ENCODE measurements at regions not wholly inside any gene's neighbourhood (a gene's known extent, or its start where the extent isn't known, plus 50 kb on each side); places are given as distances from the start of the nearest gene placed in this dataset.

DNA sequence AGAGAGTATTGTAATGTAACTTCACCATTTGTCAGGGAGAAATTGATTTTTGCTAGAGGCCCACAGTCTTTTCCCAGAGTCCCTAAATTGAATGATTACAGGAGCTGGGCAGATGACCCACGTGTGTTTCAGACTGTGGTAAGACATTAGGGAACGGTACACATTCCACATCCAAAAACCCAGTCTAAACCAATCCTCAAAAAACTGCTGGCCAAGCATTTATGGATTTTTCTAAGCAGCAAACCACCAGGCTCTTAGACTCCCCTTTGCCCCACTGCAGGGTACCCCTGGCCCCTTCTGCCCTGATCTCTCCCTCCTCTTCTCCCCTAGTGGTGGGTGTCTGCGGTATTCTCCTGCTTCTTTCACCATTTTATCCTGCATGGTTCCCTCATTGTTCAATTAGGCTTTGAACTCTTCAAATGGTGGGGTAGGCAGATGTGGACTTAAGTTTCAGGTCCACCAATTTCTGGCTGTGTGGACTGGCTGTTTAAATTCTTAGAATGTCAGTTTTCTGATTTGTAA lies 135.5 kb upstream of the SORCS3 start:
- DNase-seq (ENCODE audit: low spot score), result no peak

DNA sequence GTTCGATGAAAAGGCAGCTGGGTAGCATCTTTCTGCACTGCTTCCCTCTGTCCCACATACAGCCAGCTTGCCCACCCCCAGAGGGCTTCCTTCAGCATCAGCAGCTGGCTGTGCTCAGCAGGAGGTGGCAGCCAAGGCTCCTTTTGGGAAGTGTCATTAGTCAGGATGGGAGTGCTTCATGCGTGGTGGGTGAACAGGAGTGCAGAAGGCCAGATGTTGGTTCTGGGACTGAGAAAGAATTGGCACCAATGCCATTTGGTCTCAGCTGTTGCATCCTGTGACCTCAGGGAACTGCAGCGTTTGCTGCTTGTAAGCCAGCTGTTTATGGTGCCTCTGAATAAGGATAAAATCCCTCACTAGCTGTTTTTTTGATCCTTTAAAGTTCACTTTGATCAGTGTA lies 131.1 kb upstream of the SORCS3 start:
- DNase-seq (ENCODE audit: low spot score), result no peak

DNA sequence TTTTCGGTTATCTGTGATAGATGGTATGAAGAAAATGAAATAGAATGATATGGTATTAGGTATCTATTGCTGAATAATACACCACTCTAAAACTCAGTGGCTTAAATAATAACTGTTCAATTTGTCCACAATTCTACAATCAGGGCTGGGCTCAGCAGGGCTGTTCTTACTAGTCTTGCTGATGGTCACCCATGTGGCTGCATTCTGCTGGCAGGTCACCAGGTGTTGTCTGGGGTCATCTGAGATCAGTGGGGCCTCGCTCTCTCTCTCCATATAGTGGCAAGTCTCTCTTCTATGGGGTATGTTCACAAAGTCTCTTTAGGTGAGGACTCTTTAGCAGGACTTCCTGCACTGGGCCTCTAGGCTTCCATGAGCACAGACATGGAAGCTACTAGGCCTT lies 130.4 kb upstream of the SORCS3 start:
- no peak for DNase-seq (ENCODE audit: low spot score)

DNA sequence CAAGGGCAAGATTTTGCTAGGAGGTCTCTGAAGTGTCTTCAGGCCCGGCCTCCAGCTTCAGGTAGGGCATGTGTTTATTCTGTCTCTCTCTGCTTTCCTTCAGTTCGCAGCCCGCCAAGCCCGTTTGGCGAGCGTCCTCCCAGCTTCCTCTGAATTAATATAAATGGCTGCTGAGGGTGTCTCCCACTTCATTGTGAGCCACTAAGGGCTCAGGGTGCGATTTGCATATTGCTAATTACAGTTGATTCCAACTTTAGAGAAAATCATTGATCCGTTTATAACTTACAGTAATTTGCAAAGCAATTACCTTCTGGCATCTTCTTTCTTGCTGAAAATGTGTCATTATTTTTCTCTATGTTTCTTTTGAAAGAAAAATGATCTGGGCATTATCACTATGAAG lies 128.3 kb upstream of the SORCS3 start:
- no peak for DNase-seq (ENCODE audit: low spot score)

DNA sequence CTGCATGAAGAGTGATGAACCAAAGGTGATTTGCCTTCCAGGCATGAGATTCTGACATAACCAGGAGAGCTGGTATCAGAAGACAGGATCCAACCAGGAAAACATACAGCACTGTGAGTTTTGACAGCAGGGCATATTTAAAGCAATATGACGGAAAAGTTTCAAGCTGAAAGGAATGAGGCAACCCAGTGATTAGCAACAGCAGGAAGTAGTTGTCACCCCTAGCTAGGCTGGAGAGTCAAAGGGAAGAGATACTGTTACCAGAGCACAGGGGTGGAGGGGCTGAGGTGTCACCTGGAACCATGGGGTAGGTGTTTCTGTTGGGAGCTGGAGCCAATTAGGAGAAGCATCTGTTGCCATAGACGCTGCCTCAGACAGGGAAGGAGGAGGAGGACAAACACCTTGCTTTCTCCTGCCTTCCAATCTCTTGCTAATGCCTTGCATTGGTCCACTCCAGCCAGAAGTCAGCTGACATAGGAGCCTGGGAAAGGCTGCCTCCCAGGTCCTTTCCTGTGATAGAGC lies 125.4 kb upstream of the SORCS3 start:
- no peak for DNase-seq (ENCODE audit: low spot score)

DNA sequence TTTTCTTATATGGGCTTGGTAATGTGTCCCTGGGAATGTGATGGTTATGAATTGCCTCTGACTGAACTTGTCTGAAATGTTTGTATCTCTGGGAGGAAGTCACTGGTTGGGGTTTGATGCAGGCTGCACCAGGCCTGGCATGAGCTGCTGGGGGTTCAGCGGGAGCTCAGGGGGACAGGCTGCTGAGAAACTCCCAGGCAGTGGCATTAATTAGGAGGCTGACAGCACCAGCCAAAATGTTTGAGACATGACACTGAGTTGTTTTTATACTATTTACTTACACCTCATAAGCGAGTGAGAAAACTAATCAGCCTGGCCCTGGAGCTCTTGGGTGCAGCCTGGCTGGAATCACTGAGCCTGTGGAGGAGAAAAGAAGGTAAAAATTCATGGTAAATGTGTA lies 124.1 kb upstream of the SORCS3 start:
- no peak for DNase-seq (ENCODE audit: low spot score)

DNA sequence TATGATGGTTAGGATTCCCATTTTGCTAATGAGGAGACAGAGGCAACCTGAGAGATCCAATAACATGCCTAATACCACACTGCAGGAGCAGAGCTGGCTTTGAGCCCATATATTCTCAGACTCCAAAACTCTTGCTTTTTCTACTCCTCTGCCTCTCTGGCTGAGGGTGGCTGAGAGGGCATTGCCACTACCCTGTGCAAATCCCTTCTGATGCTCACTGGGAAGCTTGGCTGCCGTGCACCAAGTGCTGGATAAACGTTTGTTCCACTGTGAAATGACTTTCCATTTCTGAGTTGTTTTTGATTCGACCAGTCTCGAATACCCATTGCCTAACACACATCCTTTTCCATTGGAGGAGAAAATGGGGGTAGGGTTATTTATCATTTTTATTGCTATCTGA lies 123.1 kb upstream of the SORCS3 start:
- DNase-seq (ENCODE audit: low spot score), result no peak

DNA sequence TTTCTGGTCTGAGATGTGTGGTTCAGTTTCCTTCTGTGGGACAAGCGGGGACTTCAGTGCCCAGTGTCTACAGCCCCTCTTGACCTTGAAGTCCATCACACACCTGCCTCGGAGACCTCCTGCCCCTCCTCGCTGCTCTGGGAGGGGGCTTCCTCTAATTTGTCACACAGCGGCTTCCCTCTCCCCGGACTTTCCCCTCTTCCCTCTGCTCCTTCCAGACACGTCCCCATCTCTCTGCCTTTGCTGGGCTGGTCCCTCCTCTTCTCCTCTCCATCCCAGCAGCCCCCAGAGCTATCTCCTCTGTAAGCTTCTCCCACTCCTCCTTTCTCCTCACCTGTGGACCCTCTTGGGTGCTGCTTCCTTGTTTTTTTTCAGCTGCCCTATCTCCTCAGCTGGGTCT lies 122.2 kb upstream of the SORCS3 start:
- no peak for DNase-seq (ENCODE audit: low spot score)

DNA sequence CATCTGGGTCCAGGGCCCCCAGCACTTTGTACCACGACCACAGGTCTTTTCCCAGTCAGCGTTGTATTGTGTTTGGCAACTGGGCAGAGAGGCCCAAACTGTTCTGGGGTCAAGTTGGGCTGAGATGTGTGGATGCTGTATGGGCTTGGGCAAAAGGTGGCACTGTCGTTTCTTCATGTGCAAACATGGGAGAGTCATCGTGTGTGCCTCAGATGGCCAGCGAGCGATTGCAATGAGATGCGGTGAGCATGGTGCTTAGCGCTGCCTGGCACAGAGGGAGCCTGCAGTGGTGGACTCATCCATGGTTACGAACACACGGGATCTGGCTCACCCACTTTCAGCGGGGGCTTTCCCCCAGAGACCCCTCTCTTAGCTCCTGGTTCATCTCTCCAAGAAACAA lies 120.4 kb upstream of the SORCS3 start:
- DNase-seq (ENCODE audit: low spot score), result no peak

DNA sequence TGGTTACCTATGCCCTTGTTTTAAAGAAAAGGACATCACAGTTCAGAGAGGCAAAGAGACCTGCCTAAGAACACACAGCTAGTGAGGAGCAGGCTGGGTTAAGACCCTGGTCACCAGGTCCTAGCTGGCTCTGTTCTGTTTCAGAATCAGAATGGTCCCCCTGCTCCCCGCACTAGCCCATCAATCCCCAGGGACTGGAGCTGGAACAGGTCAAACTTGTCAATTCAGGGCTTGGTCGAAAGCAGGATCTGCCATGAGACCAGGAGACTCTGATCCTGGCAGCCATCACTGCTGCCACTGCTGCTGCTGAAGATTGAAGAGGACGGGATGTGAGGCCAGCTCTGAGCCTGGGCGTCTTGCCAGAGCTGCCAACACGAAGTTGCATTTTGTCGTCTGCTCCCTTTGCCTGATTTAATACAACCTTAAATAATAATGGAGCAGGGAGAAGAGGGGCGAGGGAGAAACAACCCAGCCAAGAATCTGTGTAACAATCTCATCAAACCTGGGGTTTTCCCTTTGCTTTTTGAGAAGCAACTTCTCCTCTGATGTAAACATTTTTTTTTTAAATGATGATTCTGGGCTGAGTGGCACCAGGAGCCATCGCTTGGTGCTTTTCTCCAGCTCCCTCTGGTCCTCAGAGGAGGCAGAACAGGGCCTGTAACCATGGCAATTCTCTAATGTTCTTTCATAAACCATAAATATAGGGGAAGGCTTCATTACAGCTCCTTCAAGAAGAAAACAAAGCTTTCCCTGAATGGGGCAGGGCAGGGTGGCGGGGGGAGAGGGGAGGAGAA lies 119.0 kb upstream of the SORCS3 start:
- DNase-seq (ENCODE audit: low spot score), result no peak

DNA sequence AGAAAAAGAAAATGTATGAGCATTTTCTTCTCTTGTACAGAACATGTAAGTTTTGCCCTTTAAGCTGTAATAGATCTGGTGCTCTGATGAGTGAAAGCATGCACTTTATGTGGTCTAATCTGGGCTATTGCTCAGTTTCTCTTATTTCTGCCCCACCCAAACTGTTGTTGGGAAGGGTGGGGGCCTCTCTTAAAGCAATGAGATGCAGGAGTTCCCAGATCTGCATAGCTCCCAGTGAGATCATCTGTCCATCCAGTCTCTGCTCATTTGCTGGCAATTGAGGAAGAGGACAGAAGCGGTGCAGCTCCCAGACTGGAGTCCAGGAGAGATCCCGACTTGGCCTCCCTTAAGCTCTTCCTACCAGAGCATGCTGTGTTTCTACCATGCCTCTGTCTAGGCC lies 114.9 kb upstream of the SORCS3 start:
- DNase-seq (ENCODE audit: low spot score), result no peak

DNA sequence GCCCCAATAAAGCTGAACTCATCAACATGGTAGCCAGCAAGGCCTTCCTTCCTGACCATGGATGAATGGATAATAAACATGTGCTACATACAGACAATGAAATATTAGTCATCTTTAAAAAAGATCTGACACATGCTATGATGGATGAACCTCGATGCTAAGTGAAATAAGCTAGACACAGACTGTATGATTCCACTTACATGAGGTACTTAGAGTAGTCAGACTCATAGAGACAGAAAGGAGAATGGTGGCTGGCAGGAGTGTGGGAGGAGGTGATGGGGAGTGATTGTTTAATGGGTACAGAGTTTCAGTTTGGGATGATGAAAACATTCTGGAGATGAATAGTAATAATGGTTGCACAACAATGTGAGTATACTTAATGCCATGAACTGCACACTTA lies 114.1 kb upstream of the SORCS3 start:
- no peak for DNase-seq (ENCODE audit: low spot score)

DNA sequence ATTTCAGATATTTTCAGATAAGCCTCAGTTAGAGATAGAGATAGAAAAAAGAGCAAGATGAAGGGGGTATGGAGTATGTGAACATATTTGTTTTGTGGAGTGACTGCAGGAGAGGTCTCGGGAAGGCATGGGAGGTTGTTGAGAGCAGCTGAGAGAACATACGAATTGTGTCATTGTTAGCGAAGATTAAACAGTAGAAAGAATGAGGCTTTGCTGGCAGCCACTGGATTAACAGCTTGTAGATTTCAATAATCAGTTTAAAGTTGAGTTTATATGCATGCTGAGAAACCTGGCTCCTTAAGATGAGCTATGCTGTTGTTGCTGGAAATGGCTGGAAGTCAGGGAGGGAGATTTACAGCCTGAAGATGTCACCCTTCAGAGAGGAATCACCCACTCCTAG lies 100.9 kb upstream of the SORCS3 start:
- no peak for DNase-seq (ENCODE audit: low spot score)

DNA sequence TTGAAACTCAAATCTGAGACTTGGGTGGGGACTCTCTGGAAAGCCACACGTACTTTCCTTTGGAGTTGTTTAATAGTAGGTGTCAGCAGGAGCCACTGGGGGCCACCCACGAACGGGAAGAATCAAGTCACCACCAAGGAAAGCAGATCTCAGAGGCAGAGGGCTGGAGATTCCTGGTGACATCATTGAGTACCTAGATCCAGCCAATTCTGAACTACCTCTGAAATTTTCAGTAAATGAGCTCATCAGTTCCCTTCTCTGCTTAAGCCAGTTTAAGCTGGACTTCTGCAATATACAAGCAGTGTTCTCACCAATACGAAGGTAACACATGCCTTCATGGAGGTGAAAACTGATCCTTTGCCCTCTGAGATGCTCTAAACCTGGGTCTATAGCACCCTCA lies 99.3 kb upstream of the SORCS3 start:
- no peak for DNase-seq (ENCODE audit: low spot score)

DNA sequence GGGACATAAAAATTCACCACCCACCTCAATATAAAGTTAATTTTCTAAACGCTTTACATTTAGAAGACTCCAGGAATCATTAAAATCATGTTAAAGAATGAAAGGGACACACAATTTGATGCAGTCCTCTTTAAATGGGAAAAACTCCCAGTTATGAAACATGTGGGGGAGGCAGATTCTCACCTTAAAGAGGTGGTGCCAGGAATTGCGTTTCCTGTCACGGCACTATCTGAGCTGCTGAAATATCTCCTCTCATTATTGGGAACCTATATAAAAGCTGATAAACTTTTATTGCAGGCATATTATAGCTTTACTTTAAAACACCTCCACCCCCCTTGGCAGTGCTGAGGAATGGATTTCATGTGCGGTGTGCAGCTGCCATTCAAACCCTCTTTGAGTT lies 94.8 kb upstream of the SORCS3 start:
- DNase-seq (ENCODE audit: low spot score), result no peak

DNA sequence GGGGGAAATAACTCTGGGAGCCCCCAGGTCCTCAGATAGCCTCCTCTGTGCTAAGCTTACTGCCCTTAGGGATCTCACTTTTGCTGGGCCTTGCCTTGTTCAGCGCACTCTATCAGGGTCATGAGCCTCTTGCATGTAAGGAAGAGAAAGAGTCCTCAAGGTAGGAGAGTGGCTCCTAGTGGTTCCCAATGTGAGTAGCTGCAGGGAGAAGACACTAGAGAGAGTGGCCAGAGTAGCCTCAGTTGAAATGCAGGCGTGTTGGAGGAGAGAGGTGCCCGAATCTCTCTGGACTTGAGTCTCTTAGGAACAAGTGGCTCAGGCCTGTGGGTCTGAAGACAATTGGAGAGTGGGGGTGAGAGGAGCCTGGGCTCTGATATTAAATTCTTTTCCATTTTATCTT lies 94.3 kb upstream of the SORCS3 start:
- no peak for DNase-seq (ENCODE audit: low spot score)

DNA sequence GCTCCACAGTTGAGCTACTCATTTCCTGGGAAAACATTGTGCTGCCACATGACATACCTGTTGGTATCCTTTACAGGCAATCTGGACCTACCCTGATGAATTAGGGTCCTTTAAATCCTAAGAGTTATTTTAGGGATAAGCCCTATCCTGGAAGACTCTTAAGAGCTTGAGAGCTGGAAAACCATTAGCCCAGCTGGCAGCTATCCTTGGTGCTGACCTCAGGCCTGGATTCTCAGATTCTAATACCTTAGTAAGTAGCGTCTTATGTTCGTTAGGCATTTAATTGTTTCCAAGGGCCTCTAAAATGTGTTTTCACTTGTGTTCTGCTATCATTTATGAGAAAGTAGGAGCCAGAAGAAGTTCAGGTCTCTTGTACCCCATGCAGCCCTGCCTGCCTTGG lies 93.0 kb upstream of the SORCS3 start:
- no peak for DNase-seq (ENCODE audit: low spot score)

DNA sequence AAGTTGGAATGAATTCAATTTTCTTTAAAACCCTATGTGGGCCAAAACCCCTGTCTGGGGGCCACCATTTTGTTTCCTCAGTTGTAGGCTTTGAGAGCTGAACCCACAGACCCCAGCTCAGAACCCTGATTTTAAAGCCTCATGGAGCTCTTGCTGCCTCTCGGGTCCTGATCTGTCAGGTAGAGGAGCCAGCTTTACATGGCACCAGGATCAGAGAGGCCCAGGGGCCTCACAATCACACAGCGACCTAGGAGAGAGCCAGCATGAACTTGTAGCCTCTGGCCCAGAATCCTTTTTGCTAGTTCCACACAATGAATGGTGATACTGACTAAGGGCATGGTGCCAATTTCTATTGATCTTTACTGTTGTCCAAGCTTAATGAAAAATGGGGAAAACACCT lies 84.3 kb upstream of the SORCS3 start:
- DNase-seq (ENCODE audit: low spot score), result no peak

DNA sequence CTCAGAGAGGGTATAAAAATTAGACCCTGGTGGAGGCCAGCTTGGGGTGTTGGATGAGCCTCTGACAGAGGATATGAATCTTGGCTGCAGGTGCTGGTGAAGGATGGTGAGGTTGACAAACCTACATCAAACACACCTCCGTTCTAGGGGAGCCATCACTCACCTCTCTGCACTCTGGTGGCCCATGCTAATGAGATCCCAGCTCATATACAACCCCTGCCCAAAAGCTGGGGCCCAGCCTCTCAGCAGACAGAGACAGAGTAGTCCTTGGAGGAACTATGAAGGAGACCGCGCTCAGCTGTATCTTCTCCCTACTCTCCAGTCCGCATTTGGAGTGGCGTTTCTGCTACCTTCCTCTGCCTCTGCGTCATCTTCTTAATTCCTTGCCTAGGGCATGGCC lies 83.1 kb upstream of the SORCS3 start:
- DNase-seq (ENCODE audit: low spot score), result no peak

DNA sequence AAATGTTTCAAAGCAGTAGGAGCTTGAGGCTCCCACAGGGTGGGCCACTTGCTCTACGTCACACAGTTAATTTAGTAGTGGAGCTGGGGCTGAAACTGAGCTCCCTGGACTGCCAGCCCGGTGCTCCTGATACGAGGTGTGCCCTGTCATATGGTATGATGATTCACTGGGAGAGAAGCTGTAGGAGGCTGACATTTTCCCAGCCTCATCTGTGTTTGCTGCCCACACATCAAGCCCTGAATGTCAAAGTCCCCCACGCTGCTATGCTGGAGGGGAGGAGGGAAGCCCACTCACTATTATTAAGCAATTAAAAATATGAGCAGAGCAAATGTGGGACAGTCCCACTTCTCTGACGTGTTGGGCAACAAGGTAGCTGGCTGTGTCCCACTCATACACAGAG lies 81.2 kb upstream of the SORCS3 start:
- DNase-seq (ENCODE audit: low spot score), result no peak

DNA sequence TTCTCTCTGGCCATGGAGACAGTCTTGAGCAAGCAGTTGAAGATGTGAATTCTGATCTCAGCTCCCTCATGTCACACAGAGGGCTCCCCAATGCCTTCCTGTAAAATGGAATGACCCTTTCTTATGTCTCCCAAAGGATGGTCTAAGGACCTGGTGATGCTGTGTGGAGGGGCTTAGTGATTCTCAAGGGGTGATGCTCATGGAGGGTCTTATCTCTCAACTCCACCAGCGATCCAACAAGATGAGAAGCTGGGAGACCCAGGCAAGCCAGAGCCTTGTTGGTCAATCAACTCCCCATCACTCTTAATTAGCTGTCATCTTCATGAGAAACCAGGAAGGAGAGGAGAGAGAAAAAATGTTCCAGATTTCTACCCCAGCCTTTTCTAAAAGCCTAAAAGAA lies 78.0 kb upstream of the SORCS3 start:
- no peak for DNase-seq (ENCODE audit: low spot score)

DNA sequence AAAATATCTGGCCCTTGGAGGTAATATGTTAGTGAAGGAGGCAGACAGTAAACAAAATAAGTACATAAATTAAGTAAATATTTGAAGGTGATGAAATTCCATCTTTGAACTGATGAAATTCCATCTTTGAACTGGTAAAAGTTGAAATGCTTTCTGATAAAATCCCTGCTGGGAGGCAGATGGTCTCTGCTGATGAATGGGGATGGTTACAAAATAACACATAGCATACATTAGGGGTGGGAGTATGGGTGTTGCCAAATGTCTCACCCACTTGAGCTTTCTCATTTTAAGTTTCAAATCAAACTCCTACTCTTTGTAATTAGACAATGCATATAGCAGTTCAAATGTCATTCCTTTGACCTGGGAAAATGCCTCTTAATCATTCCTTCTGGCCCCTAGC lies 77.5 kb upstream of the SORCS3 start:
- DNase-seq (ENCODE audit: low spot score), result no peak

DNA sequence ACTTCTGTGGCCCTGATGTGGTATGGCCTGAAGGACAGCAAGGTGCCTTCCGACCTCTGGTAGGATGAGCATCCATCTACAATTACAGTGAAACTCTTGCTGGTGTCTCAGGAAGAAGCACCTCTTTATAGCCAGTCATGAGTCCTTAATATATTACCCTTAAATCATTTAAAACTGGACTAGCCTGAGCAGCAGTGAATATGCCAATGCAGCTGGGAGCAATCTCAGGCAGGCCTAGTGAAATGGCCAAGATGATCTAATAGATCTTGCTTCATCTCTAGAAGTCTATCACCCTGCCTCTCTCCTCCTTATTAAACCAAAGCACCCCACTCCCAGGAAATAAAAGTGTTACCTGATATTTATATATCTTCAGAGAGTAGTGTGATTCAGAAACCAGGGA lies 66.7 kb upstream of the SORCS3 start:
- DNase-seq (ENCODE audit: low spot score), result no peak

DNA sequence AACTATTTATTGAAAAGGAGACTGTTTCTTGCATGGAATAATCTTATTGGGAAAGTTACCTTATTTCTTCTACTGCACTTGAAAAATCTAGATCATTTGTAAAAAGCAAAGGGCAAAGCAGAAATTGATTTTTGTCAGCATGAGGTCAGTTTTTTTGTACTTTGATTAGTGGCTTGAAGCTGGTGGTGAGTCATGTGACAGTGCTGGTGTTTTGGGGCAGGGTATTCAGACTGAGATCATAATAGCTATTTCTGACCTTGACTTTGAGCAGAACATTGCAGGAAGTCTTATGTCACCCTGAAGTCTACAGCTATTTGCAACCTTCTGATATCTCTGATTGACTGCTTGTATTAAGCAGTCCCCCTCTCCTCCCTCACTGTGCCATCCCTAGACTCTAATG lies 66.3 kb upstream of the SORCS3 start:
- no peak for DNase-seq (ENCODE audit: low spot score)

Measured in CD4-positive, alpha-beta T cell treated with Interleukin-6 at 100 ng/mL for 8 hours (primary cell).